Keratinocyte (primary cell): ENCODE measurements at regions not wholly inside any gene's neighbourhood (a gene's known extent, or its start where the extent isn't known, plus 50 kb on each side); places are given as distances from the start of the nearest gene placed in this dataset.

ENCODE experiments used
- CTCF ChIP-seq, 3 experiments: IDR thresholded peaks in 1 of 3; conservative IDR thresholded peaks in 1 of 3; optimal IDR thresholded peaks in 1 of 3; 2 replicates in 2 of 3; 3 replicates in 1 of 3; pipeline versions ENCODE3 to v1.5.1; 2011; ENCODE audit warnings: low read length in 3 of 3, mild to moderate bottlenecking in 3 of 3, moderate library complexity in 2 of 3, control low read depth in 1 of 3, inconsistent platforms in 1 of 3; ENCODE audit not compliant: insufficient read depth in 2 of 3; ENCODE audit errors: extremely low read depth in 1 of 3
- EZH2 ChIP-seq: IDR thresholded peaks from one replicate; pipeline ENCODE4 v1.6.1; 2012; ENCODE audit warnings: inconsistent platforms, mild to moderate bottlenecking, low read length, moderate library complexity

- TF ChIP-seq CTCF (optimal IDR thresholded peaks at IDR 0.05 in 1 of 3, IDR thresholded peaks at IDR 0.05 in 1 of 3, conservative IDR thresholded peaks at IDR 0.05 in 1 of 3; ENCODE audit: extremely low read depth in 1 of 3, insufficient read depth in 2 of 3, low read length in 3 of 3) = no peak
- no peak for TF ChIP-seq EZH2
Measured at GRCh38 chr11:91220476-91221202, 997.8 kb upstream of the CHORDC1 start.
